A549 (cell line): ENCODE measurements at regions not wholly inside any gene's neighbourhood (a gene's known extent, or its start where the extent isn't known, plus 50 kb on each side); places are given as distances from the start of the nearest gene placed in this dataset.
A peak's percentile ranks its signal among the peaks of the same experiment; 100 is the strongest.
"Not testable (repeated sequence)": the region's sequence is repeated elsewhere in the genome, so short reads cannot be mapped to it uniquely, and the experiment has no call there.

Experiments
- ATAC-seq, 2 experiments: fragments of 200-7000 bp in 1 of 2; fragments of >200 bp in 1 of 2; cut with Nextera tagmentation in 1 of 2; cut with Tn5 transposase in 1 of 2; 3 replicates each; pipeline versions ENCODE4 v1.8.0 to v1.9.1; 2018 to 2020; ENCODE audit warnings: mild to moderate bottlenecking in 1 of 2, moderate library complexity in 1 of 2
- CTCF ChIA-PET: fragments of 300-600 bp; sonication (Branson Sonifier 250); formaldehyde crosslinking; extraction: SDS; loops from one replicate; lab custom pipeline; 2021; ENCODE audit warnings: antibody characterized with exemption, inconsistent platforms; lab: Yijun Ruan, JAX
- POLR2A ChIA-PET: fragments of 350-600 bp; formaldehyde crosslinking; extraction: SDS; loops from one replicate; lab custom pipeline; 2021; ENCODE audit warnings: antibody characterized with exemption, inconsistent platforms; lab: Yijun Ruan, JAX
- DNase-seq, 2 experiments: peaks; one replicate each; pipeline versions ENCODE4 v3.0.0 to v3.0.0-alpha.2; 2011 to 2016; ENCODE audit warnings: low read depth in 1 of 2, low spot score in 1 of 2
- FAIRE-seq: peaks from 2 replicates; lab custom pipeline; 2011; peaks lifted over from hg19 to GRCh38; lab: Jason Lieb, UNC
- H3K27ac ChIP-seq, 2 experiments: fragments of >200 bp; sonication (Bioruptor Twin); formaldehyde crosslinking; 3 replicates each; pipeline ENCODE4 v1.5.1; 2016 to 2017
- H3K4me1 ChIP-seq: fragments of >200 bp; sonication (Bioruptor Twin); formaldehyde crosslinking; 3 replicates; pipeline ENCODE4 v1.6.1; 2016
- H3K4me2 ChIP-seq: fragments of >200 bp; sonication (Bioruptor Twin); formaldehyde crosslinking; 3 replicates; pipeline ENCODE4 v1.6.1; 2016
- H3K4me3 ChIP-seq: fragments of >200 bp; sonication (Bioruptor Twin); formaldehyde crosslinking; 3 replicates; pipeline ENCODE4 v1.5.1; 2016
- H3K9me3 ChIP-seq: fragments of >200 bp; sonication (Bioruptor Twin); formaldehyde crosslinking; 3 replicates; pipeline ENCODE4 v1.6.1; 2016
- BHLHE40 ChIP-seq: IDR thresholded peaks from 2 replicates; pipeline ENCODE4 v1.6.1; 2012; ENCODE audit warnings: low read depth, low read length, inconsistent platforms
- CBX2 ChIP-seq: fragments of 200-600 bp; sonication (generic); IDR thresholded peaks from 2 replicates; pipeline ENCODE4 v1.6.1; 2016; ENCODE audit warnings: low read depth, mild to moderate bottlenecking, borderline replicate concordance
- CHD2 ChIP-seq: fragments of 150-350 bp; IDR thresholded peaks from 2 replicates; pipeline ENCODE4 v1.6.1; 2014; ENCODE audit warnings: low read length; ENCODE audit not compliant: partially characterized antibody
- E2F6 ChIP-seq: IDR thresholded peaks from 2 replicates; pipeline ENCODE4 v1.6.1; 2012; ENCODE audit warnings: low read depth, borderline replicate concordance
- EHF ChIP-seq: fragments of 250-450 bp; sonication (Bioruptor Pico); IDR thresholded peaks from 2 replicates; pipeline ENCODE4 v1.5.0; 2020; ENCODE audit warnings: mild to moderate bottlenecking
- EHMT2 ChIP-seq: fragments of 200-600 bp; sonication (generic); IDR thresholded peaks from 2 replicates; pipeline ENCODE4 v1.6.1; 2016; ENCODE audit warnings: antibody characterized with exemption, low read depth, mild to moderate bottlenecking, moderate library complexity
- EP300 ChIP-seq, 2 experiments: fragments of >200 bp; sonication (Bioruptor Twin); formaldehyde crosslinking; IDR thresholded peaks; 2 replicates in 1 of 2; 3 replicates in 1 of 2; pipeline ENCODE4 v1.6.1; 2016 to 2017
- FOSB ChIP-seq: fragments of 250-450 bp; sonication (Bioruptor Pico); IDR thresholded peaks from 2 replicates; pipeline ENCODE4 v1.5.0; 2020; ENCODE audit warnings: mild to moderate bottlenecking, moderate library complexity
- FOSL2 ChIP-seq, 2 experiments: fragments of 450-650 bp in 1 of 2; fragments of >200 bp in 1 of 2; sonication (Bioruptor Twin) in 1 of 2; formaldehyde crosslinking; IDR thresholded peaks; 2 replicates each; pipeline versions ENCODE4 v1.5.0 to v1.6.1; 2016 to 2020; ENCODE audit warnings: mild to moderate bottlenecking in 1 of 2, moderate library complexity in 1 of 2
- HMGXB4 ChIP-seq: fragments of 250-450 bp; sonication (Bioruptor Pico); IDR thresholded peaks from 2 replicates; pipeline ENCODE4 v1.5.0; 2021; ENCODE audit warnings: mild to moderate bottlenecking, moderate library complexity, borderline replicate concordance
- HOXB5 ChIP-seq: fragments of 250-450 bp; sonication (Bioruptor Pico); IDR thresholded peaks from 2 replicates; pipeline ENCODE4 v1.5.0; 2020; ENCODE audit warnings: mild to moderate bottlenecking, moderate library complexity
- KDM5A ChIP-seq: fragments of 200-600 bp; sonication (generic); IDR thresholded peaks from 2 replicates; pipeline ENCODE4 v1.6.1; 2016; ENCODE audit warnings: antibody characterized with exemption, mild to moderate bottlenecking
- MYC ChIP-seq: IDR thresholded peaks from 2 replicates; pipeline ENCODE4 v1.6.1; 2012; ENCODE audit warnings: mild to moderate bottlenecking, inconsistent platforms, low read length, improper control_type of control experiment, borderline replicate concordance
- POLR2A ChIP-seq: IDR thresholded peaks from 2 replicates; pipeline ENCODE4 v1.6.1; 2012; ENCODE audit warnings: mild to moderate bottlenecking, low read length
- RAD21 ChIP-seq, 2 experiments: fragments of >200 bp in 1 of 2; sonication (Bioruptor Twin) in 1 of 2; formaldehyde crosslinking in 1 of 2; IDR thresholded peaks in 1 of 2; conservative IDR thresholded peaks in 1 of 2; 2 replicates in 1 of 2; 3 replicates in 1 of 2; pipeline ENCODE4 v1.6.1; 2012 to 2018; ENCODE audit warnings: inconsistent platforms in 1 of 2
- RCOR1 ChIP-seq: fragments of 150-350 bp; IDR thresholded peaks from 2 replicates; pipeline ENCODE4 v1.6.1; 2014; ENCODE audit warnings: antibody characterized with exemption, low read length, low read depth
- REST ChIP-seq: fragments of 200-600 bp; sonication (generic); IDR thresholded peaks from 2 replicates; pipeline ENCODE4 v1.6.1; 2016; ENCODE audit warnings: antibody characterized with exemption, mild to moderate bottlenecking, moderate library complexity
- RFX5 ChIP-seq: fragments of 450-650 bp; IDR thresholded peaks from 2 replicates; pipeline ENCODE4 v1.7.1; 2014; ENCODE audit warnings: antibody characterized with exemption, mild to moderate bottlenecking, moderate library complexity
- SREBF2 ChIP-seq: fragments of 450-650 bp; IDR thresholded peaks from 2 replicates; pipeline ENCODE4 v1.6.1; 2014; ENCODE audit warnings: mild to moderate bottlenecking, moderate library complexity
- TFCP2L1 ChIP-seq: fragments of 250-450 bp; sonication (Bioruptor Pico); IDR thresholded peaks from 2 replicates; pipeline ENCODE4 v1.5.0; 2021; ENCODE audit warnings: mild to moderate bottlenecking
- ZFP36 ChIP-seq: fragments of 450-650 bp; IDR thresholded peaks from 2 replicates; pipeline ENCODE4 v1.6.1; 2014; ENCODE audit warnings: borderline replicate concordance; ENCODE audit not compliant: partially characterized antibody
- WGBS: methylation state at CpG from one replicate; pipeline ENCODE4 v1.1.6; 2017; ENCODE audit errors: missing lambda C conversion rate; 5-methylcytosine and 5-hydroxymethylcytosine counted together

- CTCF ChIA-PET, result no interaction called here
- 0 out of 6 replicates have a peak, but pooled peaks of 1 of the 2 experiments have one; percentile 8 for ATAC-seq
- WGBS, result 23% methylated on average over 20 of the region's 26 CpGs
Measured at GRCh38 chr12:131573631-131574394, 137.1 kb upstream of the SFSWAP start.

GRCh38 chr12:131574395-131574771 lies 136.5 kb upstream of the SFSWAP start:
- 25% methylated on average over 10 of the region's 10 CpGs for WGBS
- H3K9me3 ChIP-seq, result no peaks in the 10 kb centered on the region
- TF ChIP-seq CHD2, result no peak
- TF ChIP-seq EHMT2, result no peak
- no peak for TF ChIP-seq REST
- ChIA-PET CTCF (no interaction called here), POLR2A (no interaction called here)
- ATAC-seq (no peak), DNase-seq (no peak), FAIRE-seq (no peak)
- no peak overlapping the region for H3K27ac ChIP-seq
- H3K4me1 ChIP-seq, result no peaks in the 10 kb centered on the region
- H3K4me2 ChIP-seq, result no peak overlapping the region
- H3K4me3 ChIP-seq, result no peak overlapping the region

More at GRCh38 chr12:131573631-131574394, 137.1 kb upstream of the SFSWAP start:
- DNase-seq, result no peak
- no peak overlapping the region for H3K4me2 ChIP-seq
- no peak overlapping the region for H3K27ac ChIP-seq
- no peaks in the 10 kb centered on the region for H3K9me3 ChIP-seq
- H3K4me3 ChIP-seq, result no peak overlapping the region
- no peaks in the 10 kb centered on the region for H3K4me1 ChIP-seq
- FAIRE-seq, result no peak
- POLR2A ChIA-PET, result no interaction called here
- TF ChIP-seq POLR2A, result no peak

GRCh38 chr12:131575371-131575770 lies 135.5 kb upstream of the SFSWAP start:
- H3K4me3 ChIP-seq, result no peak overlapping the region
- TF ChIP-seq EP300 (IDR thresholded peaks at IDR 0.05) (no peak), CBX2 (no peak), RCOR1 (no peak), POLR2A (no peak)
- no peak overlapping the region for H3K4me2 ChIP-seq
- DNase-seq (no peak), FAIRE-seq (no peak), ATAC-seq (no peak)
- H3K4me1 ChIP-seq, result no peaks in the 10 kb centered on the region
- H3K9me3 ChIP-seq, result no peaks in the 10 kb centered on the region
- 40% methylated on average over 4 of the region's 4 CpGs for WGBS
- H3K27ac ChIP-seq, result no peak overlapping the region
- CTCF ChIA-PET, result no interaction called here
- POLR2A ChIA-PET, result no interaction called here

- FAIRE-seq, H3K4me1 ChIP-seq, H3K27ac ChIP-seq, DNase-seq, H3K4me2 ChIP-seq, H3K9me3 ChIP-seq, ATAC-seq, CTCF ChIA-PET, H3K4me3 ChIP-seq, POLR2A ChIA-PET: not testable (repeated sequence)
- 66% methylated on average over 12 of the region's 17 CpGs for WGBS
Measured at GRCh38 chr12:131576734-131577133, 134.2 kb upstream of the SFSWAP start.

GRCh38 chr12:131577766-131578165 lies 133.1 kb upstream of the SFSWAP start:
- POLR2A ChIA-PET, result no interaction called here
- WGBS, result 20% methylated on average over 6 of the region's 6 CpGs
- TF ChIP-seq KDM5A, result no peak
- no peak for TF ChIP-seq TFCP2L1 (CRISPR knock-in tag)
- no peak for TF ChIP-seq ZFP36
- no peak for TF ChIP-seq MYC
- no peak for TF ChIP-seq E2F6
- no peak for TF ChIP-seq BHLHE40
- no peak for TF ChIP-seq EHMT2
- no peak for TF ChIP-seq SREBF2
- no peak for TF ChIP-seq RAD21 (conservative IDR thresholded peaks at IDR 0.05 in 1 of 2, IDR thresholded peaks at IDR 0.05 in 1 of 2)
- TF ChIP-seq RFX5, result no peak
- TF ChIP-seq FOSL2 (IDR thresholded peaks at IDR 0.05), result no peak
- no peak for TF ChIP-seq FOSL2 (CRISPR knock-in tag; IDR thresholded peaks at IDR 0.05)
- no peak for TF ChIP-seq HOXB5 (CRISPR knock-in tag)
- no peak for TF ChIP-seq HMGXB4 (CRISPR knock-in tag)
- no peak for TF ChIP-seq EHF (CRISPR knock-in tag)
- TF ChIP-seq FOSB, result no peak

More at GRCh38 chr12:131577766-131578165, 133.1 kb upstream of the SFSWAP start:
- DNase-seq (no peak), FAIRE-seq (no peak), ATAC-seq (no peak)
- Histone ChIP-seq H3K9me3 (no peaks in the 10 kb centered on the region), H3K4me3 (no peak overlapping the region), H3K4me2 (no peak overlapping the region), H3K4me1 (no peaks in the 10 kb centered on the region; the same call in 2 of the 3 replicates), H3K27ac (no peak overlapping the region)
- CTCF ChIA-PET, result no interaction called here
